ENCODE measurements at regions not wholly inside any gene's neighbourhood (a gene's known extent, or its start where the extent isn't known, plus 50 kb on each side); places are given as distances from the start of the nearest gene placed in this dataset.

GRCh38 chr10:52967806-52968795 is 195.5 kb upstream of the MBL2 start:
- Mint-ChIP-seq H3K27ac (peak overlapping the region in 2 of 3 experiments; percentile 45 to 63), H3K9me3 (no peaks in the 10 kb centered on the region), H3K4me3 (no peak overlapping the region), H3K27me3 (ENCODE audit: low read depth) (no peaks in the 10 kb centered on the region), H3K36me3 (ENCODE audit: low read depth) (peaks cover 4% of the 10 kb centered on the region), H3K4me1 (peaks cover 28% of the 10 kb centered on the region)
- no peak for TF ChIP-seq CTCF (IDR thresholded peaks at IDR 0.05; ENCODE audit: unreplicated experiment in 3 of 3)

- H3K4me1 Mint-ChIP-seq = peaks cover 30% of the 10 kb centered on the region
- H3K36me3 Mint-ChIP-seq (ENCODE audit: low read depth) = no peaks in the 10 kb centered on the region
- no peaks in the 10 kb centered on the region for H3K9me3 Mint-ChIP-seq
- no peaks in the 10 kb centered on the region for H3K27me3 Mint-ChIP-seq (ENCODE audit: low read depth)
- no peak for TF ChIP-seq CTCF (IDR thresholded peaks at IDR 0.05; ENCODE audit: unreplicated experiment in 3 of 3)
- H3K4me3 Mint-ChIP-seq = no peak overlapping the region
- H3K27ac Mint-ChIP-seq = no peak overlapping the region
These were observed 194.3 kb upstream of the MBL2 start for GRCh38 chr10:52966904-52967303.

GRCh38 chr10:52965938-52966401 is 193.4 kb upstream of the MBL2 start:
- H3K4me3 Mint-ChIP-seq = no peak overlapping the region
- no peaks in the 10 kb centered on the region for H3K27me3 Mint-ChIP-seq (ENCODE audit: low read depth)
- no peaks in the 10 kb centered on the region for H3K36me3 Mint-ChIP-seq (ENCODE audit: low read depth)
- peak overlapping the region in 2 of 3 experiments; percentile 48 to 66 for H3K27ac Mint-ChIP-seq
- no peaks in the 10 kb centered on the region for H3K9me3 Mint-ChIP-seq
- H3K4me1 Mint-ChIP-seq = peaks cover 39% of the 10 kb centered on the region
- no peak for TF ChIP-seq CTCF (IDR thresholded peaks at IDR 0.05; ENCODE audit: unreplicated experiment in 3 of 3)

GRCh38 chr10:52965509-52965908 is 192.9 kb upstream of the MBL2 start:
- Mint-ChIP-seq H3K27ac (no peak overlapping the region), H3K9me3 (no peaks in the 10 kb centered on the region), H3K27me3 (ENCODE audit: low read depth) (no peaks in the 10 kb centered on the region), H3K4me1 (peaks cover 39% of the 10 kb centered on the region), H3K36me3 (ENCODE audit: low read depth) (no peaks in the 10 kb centered on the region), H3K4me3 (no peak overlapping the region)
- TF ChIP-seq CTCF (IDR thresholded peaks at IDR 0.05; ENCODE audit: unreplicated experiment in 3 of 3) = no peak

GRCh38 chr10:52961323-52961722 is 188.7 kb upstream of the MBL2 start:
- no peaks in the 10 kb centered on the region for H3K27me3 Mint-ChIP-seq (ENCODE audit: low read depth)
- no peak for TF ChIP-seq CTCF (IDR thresholded peaks at IDR 0.05; ENCODE audit: unreplicated experiment in 3 of 3)
- H3K27ac Mint-ChIP-seq = peak overlapping the region; percentile 67 to 79 (median 76)
- H3K36me3 Mint-ChIP-seq (ENCODE audit: low read depth) = no peaks in the 10 kb centered on the region
- H3K9me3 Mint-ChIP-seq = no peaks in the 10 kb centered on the region
- H3K4me1 Mint-ChIP-seq = peaks cover 30% of the 10 kb centered on the region
- no peak overlapping the region for H3K4me3 Mint-ChIP-seq
